Glomerular endothelial cell (primary cell): ENCODE measurements at regions not wholly inside any gene's neighbourhood (a gene's known extent, or its start where the extent isn't known, plus 50 kb on each side); places are given as distances from the start of the nearest gene placed in this dataset.
"Not testable (repeated sequence)": the region's sequence is repeated elsewhere in the genome, so short reads cannot be mapped to it uniquely, and the experiment has no call there.

ENCODE experiments used
- DNase-seq: peaks from one replicate; pipeline ENCODE4 v3.0.0-alpha.2; 2011; ENCODE audit warnings: low read depth, low spot score; ENCODE audit errors: extremely low read depth

DNA sequence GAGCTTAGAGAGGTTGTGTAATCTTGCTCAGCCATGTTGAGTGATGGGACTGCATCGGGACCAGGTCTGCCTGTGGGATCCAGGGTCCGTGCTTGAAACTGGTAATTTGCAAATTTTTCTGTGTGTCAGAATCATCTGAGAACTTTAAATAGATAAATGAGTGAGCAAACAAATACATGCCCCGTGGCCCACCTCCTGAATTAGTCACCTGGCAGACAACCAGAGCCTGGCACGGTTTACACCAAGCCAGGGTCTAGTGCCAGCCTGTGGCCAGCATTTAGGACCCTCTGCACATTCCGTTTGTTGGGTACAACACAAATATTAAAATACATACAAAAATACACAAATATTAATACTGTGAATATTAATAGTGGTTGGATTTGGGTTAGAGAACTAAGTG lies 90.6 kb upstream of the STOX2 start:
- DNase-seq: no peak

DNA sequence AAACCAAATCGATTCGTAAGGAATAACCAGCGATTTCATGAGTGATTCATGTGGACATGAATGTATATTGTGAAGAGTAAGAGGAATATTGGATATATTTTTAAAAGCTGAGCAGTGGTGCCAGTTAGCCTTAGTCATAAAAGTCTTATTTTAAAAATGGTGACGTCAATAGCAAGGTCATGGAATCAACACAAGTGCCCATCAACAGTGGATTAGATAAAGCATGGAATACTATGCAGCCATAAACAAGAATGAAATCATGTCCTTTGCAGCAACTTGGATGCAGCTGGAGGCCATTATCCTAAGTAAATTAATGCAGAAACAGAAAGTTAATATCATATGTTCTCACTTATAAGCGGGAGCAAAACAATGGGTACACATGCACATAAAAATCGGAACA lies 89.0 kb upstream of the STOX2 start:
- DNase-seq: no peak

- no peak for DNase-seq
Observed at GRCh38 chr4:183816882-183817509, 88.1 kb upstream of the STOX2 start.

DNA sequence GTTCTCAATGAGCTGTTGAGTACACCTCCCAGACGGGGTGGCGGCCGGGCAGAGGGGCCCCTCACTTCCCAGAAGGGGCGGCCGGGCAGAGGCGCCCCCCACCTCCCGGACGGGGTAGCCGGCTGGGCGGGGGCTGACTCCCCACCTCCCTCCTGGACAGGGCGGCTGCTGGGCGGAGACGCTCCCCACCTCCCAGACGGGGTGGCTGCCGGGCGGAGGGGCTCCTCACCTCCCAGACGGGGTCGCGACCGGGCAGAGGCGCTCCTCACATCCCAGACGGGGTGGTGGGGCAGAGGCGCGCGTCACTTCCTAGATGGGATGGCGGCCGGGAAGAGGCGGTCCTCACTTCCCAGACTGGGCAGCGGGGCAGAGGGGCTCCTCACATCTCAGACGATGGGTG lies 86.5 kb upstream of the STOX2 start:
- DNase-seq: not testable (repeated sequence)

- DNase-seq: no peak
Observed at GRCh38 chr4:183821076-183821853, 83.8 kb upstream of the STOX2 start.

DNA sequence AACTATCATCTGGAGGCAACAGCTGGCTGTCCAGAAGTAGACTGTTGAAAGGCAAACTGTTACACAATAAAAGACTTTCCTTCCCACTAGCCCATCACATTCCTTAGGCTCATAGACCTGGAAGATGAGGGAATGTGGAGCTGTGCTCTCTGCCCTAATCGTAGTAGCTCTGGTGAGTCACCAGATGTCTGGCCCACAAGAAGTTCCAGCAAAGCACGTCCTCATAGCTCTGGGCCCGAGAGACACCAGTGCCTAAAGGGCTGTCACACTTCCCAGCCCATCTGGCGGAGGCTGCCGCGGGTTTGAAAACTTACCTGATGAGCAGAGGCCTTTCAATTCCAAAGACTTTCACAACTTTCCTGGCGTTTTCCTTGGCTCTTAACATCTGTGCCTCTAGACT lies 81.7 kb upstream of the STOX2 start:
- DNase-seq: no peak

GRCh38 chr4:183825346-183825745 lies 79.8 kb upstream of the STOX2 start:
- no peak for DNase-seq

DNA sequence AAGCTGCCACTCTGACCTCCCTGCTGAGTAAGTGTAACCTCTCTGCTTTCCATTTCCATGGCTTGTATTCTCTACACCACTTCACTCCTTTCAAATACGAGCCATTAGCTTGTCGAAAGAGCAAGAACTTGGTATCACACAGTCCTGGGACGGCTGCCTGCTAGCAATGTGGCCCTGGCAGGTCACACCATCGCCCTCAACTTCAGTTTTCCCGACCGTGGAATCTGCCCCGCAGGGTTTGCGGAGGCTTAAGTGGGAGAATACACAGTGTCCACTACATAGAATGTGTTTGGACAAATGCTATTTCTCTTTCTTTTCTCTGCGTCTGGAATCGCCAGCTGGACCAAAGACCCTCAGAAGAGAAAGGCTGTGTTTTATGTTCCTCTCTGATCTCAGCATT lies 78.6 kb upstream of the STOX2 start:
- no peak for DNase-seq

DNA sequence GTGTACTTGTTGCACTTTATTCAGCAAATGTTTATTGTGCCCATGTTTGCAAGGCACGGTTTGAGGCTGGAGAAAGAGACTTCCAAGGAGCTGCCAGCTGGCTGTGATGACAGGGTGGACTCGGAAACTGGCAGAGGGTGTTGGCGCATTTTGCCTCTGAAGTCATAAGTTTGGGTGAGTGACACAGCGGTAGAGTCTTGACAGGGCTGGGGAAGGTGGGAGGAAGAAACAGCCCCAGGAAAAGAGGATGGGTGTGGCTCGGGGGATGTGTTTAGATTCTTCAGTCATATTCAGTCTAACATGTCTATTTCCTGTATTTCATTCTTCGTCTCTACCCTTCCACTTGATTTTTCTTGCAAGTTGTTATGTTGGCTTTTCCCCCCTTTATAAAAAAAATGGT lies 77.0 kb upstream of the STOX2 start:
- no peak for DNase-seq

DNA sequence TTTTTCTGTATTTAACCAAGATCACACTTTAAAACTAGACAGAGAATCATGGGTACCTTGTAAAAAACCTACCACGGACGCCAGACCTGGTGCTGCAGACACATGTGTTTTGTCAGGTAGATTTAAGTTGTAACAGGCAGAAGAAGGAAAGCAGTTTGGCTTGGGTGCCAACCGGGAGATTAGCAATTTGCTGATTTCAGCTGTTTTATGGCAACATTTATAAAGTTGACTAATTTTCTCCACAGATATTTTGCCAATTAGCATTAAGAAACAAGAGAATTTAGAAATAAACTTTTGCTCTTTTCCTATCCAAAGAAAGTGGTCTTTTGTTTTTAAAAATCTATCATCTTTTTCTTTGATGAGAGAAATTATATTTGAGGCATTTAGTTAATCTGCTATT lies 76.3 kb upstream of the STOX2 start:
- DNase-seq: no peak

DNA sequence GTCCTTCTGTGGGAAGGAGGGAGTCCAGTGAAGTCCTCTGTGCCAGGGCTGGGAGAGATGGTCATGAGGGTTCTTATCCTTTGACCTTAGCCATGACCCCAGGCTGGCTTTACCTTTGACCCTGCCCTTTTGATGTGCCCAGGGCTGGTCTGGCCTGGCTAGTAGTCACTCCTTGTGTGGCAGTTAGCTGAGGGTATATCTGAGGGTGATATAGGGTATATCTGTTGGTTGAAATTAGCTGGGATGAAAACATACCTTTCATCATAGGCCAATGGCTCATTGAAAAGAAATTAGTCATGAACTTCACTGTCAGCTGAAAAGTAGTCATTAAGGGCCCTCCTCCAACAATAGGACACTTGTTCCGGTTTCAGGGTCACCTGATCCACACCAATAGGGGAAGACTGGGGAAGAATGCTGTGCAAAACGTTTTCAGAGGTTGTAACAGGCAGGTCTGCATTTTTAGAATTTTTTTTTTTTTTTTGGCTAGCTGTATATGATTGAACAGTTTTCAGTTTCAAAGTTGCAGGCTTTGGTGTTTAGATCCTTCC lies 74.6 kb upstream of the STOX2 start:
- no peak for DNase-seq

- peak; percentile 14 for DNase-seq
Observed at GRCh38 chr4:183831026-183831446, 74.1 kb upstream of the STOX2 start.

- DNase-seq: no peak
Observed at GRCh38 chr4:183831683-183832082, 73.4 kb upstream of the STOX2 start.

- DNase-seq: no peak
Observed at GRCh38 chr4:183832776-183833450, 72.2 kb upstream of the STOX2 start.

- no peak for DNase-seq
Observed at GRCh38 chr4:183834252-183834651, 70.9 kb upstream of the STOX2 start.

- no peak for DNase-seq
Observed at GRCh38 chr4:183837222-183837621, 67.9 kb upstream of the STOX2 start.

GRCh38 chr4:183838987-183839712 lies 66.0 kb upstream of the STOX2 start:
- DNase-seq: no peak

- peak; percentile 64 for DNase-seq
Observed at GRCh38 chr4:183840311-183840710, 64.8 kb upstream of the STOX2 start.

- no peak for DNase-seq
Observed at GRCh38 chr4:183841001-183841400, 64.1 kb upstream of the STOX2 start.

GRCh38 chr4:183842129-183842528 lies 63.0 kb upstream of the STOX2 start:
- DNase-seq: no peak

DNA sequence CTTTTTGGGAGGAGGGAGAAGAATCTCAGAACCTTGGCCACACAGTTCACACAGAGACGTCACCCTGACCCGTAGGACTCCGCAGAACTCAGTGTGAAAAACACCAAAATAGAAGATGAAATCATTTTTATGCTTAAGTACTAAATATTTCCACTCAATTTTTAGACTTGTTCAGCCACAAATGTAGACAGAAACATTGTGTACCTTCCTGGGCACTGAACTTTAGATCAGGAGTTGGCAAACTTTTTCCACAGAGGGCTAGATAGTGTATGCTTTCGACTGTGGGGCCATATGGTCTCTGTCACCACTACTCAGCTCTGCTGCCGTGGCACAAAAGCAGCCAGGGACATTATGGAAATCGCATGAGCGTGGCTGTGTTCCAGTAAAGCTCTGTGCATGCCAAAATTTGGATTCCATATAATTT lies 61.8 kb upstream of the STOX2 start:
- no peak for DNase-seq
